DND-41 (cell line): ENCODE measurements at regions not wholly inside any gene's neighbourhood (a gene's known extent, or its start where the extent isn't known, plus 50 kb on each side); places are given as distances from the start of the nearest gene placed in this dataset.

Experiments used
- ATAC-seq: fragments of 200-7000 bp; cut with Tn5 transposase; 3 replicates; pipeline ENCODE4 v1.9.1; 2021; ENCODE audit warnings: low read depth; ENCODE audit not compliant: insufficient read depth
- DNase-seq: peaks from one replicate; pipeline ENCODE4 v3.0.0-alpha.2; 2020
- H2AFZ ChIP-seq: 2 replicates; pipeline ENCODE4 v1.6.0; 2012; ENCODE audit warnings: low read depth, low read length
- H3K27ac ChIP-seq: 2 replicates; pipeline ENCODE4 v1.5.1; 2012; ENCODE audit warnings: low read length, inconsistent platforms
- H3K27me3 ChIP-seq: fragments of 200-600 bp; sonication (generic); 2 replicates; pipeline ENCODE4 v1.6.0; 2012; ENCODE audit warnings: low read length, mild to moderate bottlenecking, inconsistent platforms; ENCODE audit not compliant: insufficient read depth, poor library complexity
- H3K36me3 ChIP-seq: 2 replicates; pipeline ENCODE4 v1.5.1; 2012; ENCODE audit warnings: low read length, inconsistent platforms; ENCODE audit not compliant: insufficient read depth
- H3K4me1 ChIP-seq: 2 replicates; pipeline ENCODE4 v1.5.1; 2012; ENCODE audit warnings: mild to moderate bottlenecking, low read length; ENCODE audit not compliant: insufficient read depth
- H3K4me2 ChIP-seq: 2 replicates; pipeline ENCODE4 v1.6.0; 2012; ENCODE audit warnings: mild to moderate bottlenecking, moderate library complexity, low read length, inconsistent platforms; ENCODE audit not compliant: insufficient read depth
- H3K4me3 ChIP-seq, 2 experiments: fragments of 200-600 bp in 1 of 2; shearing (Covaris generic) in 1 of 2; 2 replicates each; pipeline ENCODE4 v1.5.1; 2012 to 2016; ENCODE audit warnings: inconsistent platforms in 2 of 2, low read length in 2 of 2, mild to moderate bottlenecking in 2 of 2, low read depth in 1 of 2, moderate library complexity in 1 of 2
- H3K79me2 ChIP-seq: 2 replicates; pipeline ENCODE4 v1.6.0; 2012; ENCODE audit warnings: low read length, inconsistent platforms; ENCODE audit not compliant: insufficient read depth
- H3K9ac ChIP-seq: 2 replicates; pipeline ENCODE4 v1.6.0; 2012; ENCODE audit warnings: low read depth, mild to moderate bottlenecking, inconsistent platforms, low read length, moderate library complexity
- H3K9me3 ChIP-seq: 2 replicates; pipeline ENCODE4 v1.5.1; 2012; ENCODE audit warnings: low read length, moderate library complexity, mild to moderate bottlenecking, inconsistent platforms; ENCODE audit not compliant: insufficient read depth, severe bottlenecking
- H4K20me1 ChIP-seq: 2 replicates; pipeline ENCODE4 v1.6.0; 2012; ENCODE audit warnings: low read length; ENCODE audit not compliant: insufficient read depth
- CTCF ChIP-seq: IDR thresholded peaks from 2 replicates; pipeline ENCODE4 v1.5.1; 2012; ENCODE audit warnings: borderline replicate concordance, low read length, moderate library complexity, mild to moderate bottlenecking; ENCODE audit not compliant: poor library complexity, severe bottlenecking; ENCODE audit errors: extremely low read depth
- EZH2 ChIP-seq: IDR thresholded peaks from 3 replicates; pipeline ENCODE4 v1.6.1; 2012; ENCODE audit warnings: borderline replicate concordance, low read depth, mild to moderate bottlenecking, moderate library complexity, low read length, inconsistent platforms; ENCODE audit not compliant: severe bottlenecking

GRCh38 chr6:14983599-14984518 lies 262.0 kb upstream of the JARID2 start:
- Histone ChIP-seq H3K27ac (no peak overlapping the region), H3K4me1 (no peaks in the 10 kb centered on the region), H3K9me3 (no peaks in the 10 kb centered on the region), H3K9ac (no peak overlapping the region), H3K36me3 (no peaks in the 10 kb centered on the region), H4K20me1 (no peaks in the 10 kb centered on the region), H3K79me2 (no peaks in the 10 kb centered on the region), H3K4me3 (no peak overlapping the region), H3K4me2 (no peak overlapping the region), H2AFZ (no peak overlapping the region), H3K27me3 (no peaks in the 10 kb centered on the region)
- DNase-seq (no peak), ATAC-seq (no peak)
- TF ChIP-seq EZH2: no peak
- no peak for TF ChIP-seq CTCF

DNA sequence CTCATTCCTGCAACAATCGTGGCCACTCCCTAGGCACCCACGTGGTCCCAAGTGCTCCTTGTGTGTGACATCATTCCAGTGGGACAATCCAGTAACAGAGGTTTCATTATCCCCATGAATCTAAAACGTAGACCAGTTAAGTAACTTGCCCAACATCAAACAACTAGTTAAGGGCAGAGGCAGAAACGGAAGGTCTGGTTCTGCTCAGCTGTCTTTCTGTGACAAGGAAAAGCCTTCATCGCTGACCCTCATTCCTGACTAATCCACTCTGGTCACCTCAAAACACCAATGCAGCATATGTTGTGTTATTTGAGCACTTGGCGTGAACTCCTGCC lies 261.4 kb upstream of the JARID2 start:
- Histone ChIP-seq H3K4me1 (no peaks in the 10 kb centered on the region), H3K27me3 (no peaks in the 10 kb centered on the region), H3K36me3 (no peaks in the 10 kb centered on the region), H3K27ac (no peak overlapping the region), H2AFZ (no peak overlapping the region), H3K4me3 (no peak overlapping the region), H4K20me1 (no peaks in the 10 kb centered on the region), H3K4me2 (no peak overlapping the region), H3K9me3 (no peaks in the 10 kb centered on the region), H3K9ac (no peak overlapping the region), H3K79me2 (no peaks in the 10 kb centered on the region)
- DNase-seq: no peak
- TF ChIP-seq EZH2: no peak
- no peak for TF ChIP-seq CTCF
- no peak for ATAC-seq

- Histone ChIP-seq H3K27me3 (no peaks in the 10 kb centered on the region), H2AFZ (no peak overlapping the region), H3K4me3 (no peak overlapping the region), H3K27ac (no peak overlapping the region), H3K36me3 (no peaks in the 10 kb centered on the region), H3K79me2 (no peaks in the 10 kb centered on the region), H3K9me3 (no peaks in the 10 kb centered on the region), H3K4me1 (no peaks in the 10 kb centered on the region), H4K20me1 (no peaks in the 10 kb centered on the region), H3K9ac (no peak overlapping the region), H3K4me2 (no peak overlapping the region)
- DNase-seq (no peak), ATAC-seq (no peak)
- TF ChIP-seq EZH2: no peak
- TF ChIP-seq CTCF: no peak
Observed at GRCh38 chr6:14985366-14985765, 260.5 kb upstream of the JARID2 start.
